ENCODE measurements at regions not wholly inside any gene's neighbourhood (a gene's known extent, or its start where the extent isn't known, plus 50 kb on each side); places are given as distances from the start of the nearest gene placed in this dataset.

- Histone ChIP-seq H3K36me3 (replicated peaks; ENCODE audit: control insufficient read depth, insufficient read depth, low read length) (no peaks in the 10 kb centered on the region), H3K27me3 (ENCODE audit: control insufficient read depth, insufficient read depth, low read length) (peaks cover 2% of the 10 kb centered on the region), H3K4me3 (ENCODE audit: insufficient read depth, low read depth, low read length) (no peak overlapping the region)
- peak; percentile 63 for DNase-seq
Observed at GRCh38 chrX:9339603-9340491, 125.0 kb upstream of the TBL1X start.

- Histone ChIP-seq H3K4me3 (ENCODE audit: insufficient read depth, low read depth, low read length) (no peak overlapping the region), H3K36me3 (replicated peaks; ENCODE audit: control insufficient read depth, insufficient read depth, low read length) (no peaks in the 10 kb centered on the region), H3K27me3 (ENCODE audit: control insufficient read depth, insufficient read depth, low read length) (peaks cover under 1% of the 10 kb centered on the region; the same call in 1 of the 2 replicates)
- DNase-seq = peak; percentile 59
Observed at GRCh38 chrX:9340598-9341290, 124.1 kb upstream of the TBL1X start.

DNA sequence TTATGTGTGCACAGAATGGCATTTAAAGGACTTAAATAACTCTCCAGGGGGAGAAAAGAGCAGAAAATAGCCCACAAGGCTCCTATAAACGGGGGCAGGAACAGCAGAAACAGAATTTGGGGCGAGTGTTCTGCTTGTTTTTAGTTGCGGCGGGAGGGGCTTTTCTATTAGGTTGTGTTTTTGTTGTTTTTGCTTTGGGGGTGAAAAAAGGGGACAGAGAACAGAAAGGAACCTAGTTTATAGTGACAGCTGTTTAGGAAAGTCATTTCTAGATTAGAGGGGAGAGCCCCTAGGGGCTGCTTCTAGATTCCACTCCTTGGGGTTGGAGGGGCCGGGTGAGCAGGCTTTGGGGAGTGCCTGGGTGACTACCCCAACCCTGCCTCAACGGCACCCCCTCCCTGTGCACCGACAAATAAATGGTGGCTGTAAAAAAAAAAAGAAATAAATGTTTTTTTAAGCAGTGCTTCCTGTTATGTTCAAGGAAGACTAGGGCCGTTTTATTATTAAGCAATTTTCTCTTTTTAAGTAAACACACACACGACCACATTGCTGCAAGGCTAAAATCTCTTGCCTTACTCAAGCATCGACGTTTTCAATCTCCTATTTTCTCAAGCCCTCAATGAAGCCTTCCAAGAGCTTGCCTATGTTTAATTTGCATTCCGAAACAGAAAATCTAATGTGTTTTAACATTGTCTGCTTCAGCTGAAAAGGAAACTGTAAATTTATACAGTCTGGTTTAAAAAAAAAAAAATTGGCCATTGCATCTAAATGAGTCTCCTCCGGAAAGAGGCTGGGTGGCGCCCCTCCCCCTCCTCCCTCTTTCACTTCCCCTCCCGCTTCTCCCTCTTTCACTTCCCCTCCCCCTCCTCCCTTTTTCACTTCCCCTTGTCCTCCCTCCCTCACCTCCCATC is 123.3 kb upstream of the TBL1X start:
- peak; percentile 43 for DNase-seq
- H3K27me3 ChIP-seq (ENCODE audit: control insufficient read depth, insufficient read depth, low read length) = no peaks in the 10 kb centered on the region; the same call in 1 of the 2 replicates
- H3K36me3 ChIP-seq (replicated peaks; ENCODE audit: control insufficient read depth, insufficient read depth, low read length) = no peaks in the 10 kb centered on the region
- no peak overlapping the region for H3K4me3 ChIP-seq (ENCODE audit: insufficient read depth, low read depth, low read length)

GRCh38 chrX:9342561-9343051 is 122.3 kb upstream of the TBL1X start:
- H3K27me3 ChIP-seq (ENCODE audit: control insufficient read depth, insufficient read depth, low read length) = no peaks in the 10 kb centered on the region; the same call in 1 of the 2 replicates
- H3K36me3 ChIP-seq (replicated peaks; ENCODE audit: control insufficient read depth, insufficient read depth, low read length) = no peaks in the 10 kb centered on the region
- H3K4me3 ChIP-seq (ENCODE audit: insufficient read depth, low read depth, low read length) = peak overlapping the region; percentile 53
- DNase-seq = peak; percentile 95

GRCh38 chrX:9343971-9344370 is 120.9 kb upstream of the TBL1X start:
- Histone ChIP-seq H3K27me3 (ENCODE audit: control insufficient read depth, insufficient read depth, low read length) (no peaks in the 10 kb centered on the region; the same call in 1 of the 2 replicates), H3K4me3 (ENCODE audit: insufficient read depth, low read depth, low read length) (no peak overlapping the region), H3K36me3 (replicated peaks; ENCODE audit: control insufficient read depth, insufficient read depth, low read length) (no peaks in the 10 kb centered on the region)
- DNase-seq = no peak

- DNase-seq = no peak
- no peaks in the 10 kb centered on the region for H3K36me3 ChIP-seq (replicated peaks; ENCODE audit: control insufficient read depth, insufficient read depth, low read length)
- no peak overlapping the region for H3K4me3 ChIP-seq (ENCODE audit: insufficient read depth, low read depth, low read length)
- H3K27me3 ChIP-seq (ENCODE audit: control insufficient read depth, insufficient read depth, low read length) = no peaks in the 10 kb centered on the region; the same call in 1 of the 2 replicates
Observed at GRCh38 chrX:9345957-9346356, 118.9 kb upstream of the TBL1X start.

DNA sequence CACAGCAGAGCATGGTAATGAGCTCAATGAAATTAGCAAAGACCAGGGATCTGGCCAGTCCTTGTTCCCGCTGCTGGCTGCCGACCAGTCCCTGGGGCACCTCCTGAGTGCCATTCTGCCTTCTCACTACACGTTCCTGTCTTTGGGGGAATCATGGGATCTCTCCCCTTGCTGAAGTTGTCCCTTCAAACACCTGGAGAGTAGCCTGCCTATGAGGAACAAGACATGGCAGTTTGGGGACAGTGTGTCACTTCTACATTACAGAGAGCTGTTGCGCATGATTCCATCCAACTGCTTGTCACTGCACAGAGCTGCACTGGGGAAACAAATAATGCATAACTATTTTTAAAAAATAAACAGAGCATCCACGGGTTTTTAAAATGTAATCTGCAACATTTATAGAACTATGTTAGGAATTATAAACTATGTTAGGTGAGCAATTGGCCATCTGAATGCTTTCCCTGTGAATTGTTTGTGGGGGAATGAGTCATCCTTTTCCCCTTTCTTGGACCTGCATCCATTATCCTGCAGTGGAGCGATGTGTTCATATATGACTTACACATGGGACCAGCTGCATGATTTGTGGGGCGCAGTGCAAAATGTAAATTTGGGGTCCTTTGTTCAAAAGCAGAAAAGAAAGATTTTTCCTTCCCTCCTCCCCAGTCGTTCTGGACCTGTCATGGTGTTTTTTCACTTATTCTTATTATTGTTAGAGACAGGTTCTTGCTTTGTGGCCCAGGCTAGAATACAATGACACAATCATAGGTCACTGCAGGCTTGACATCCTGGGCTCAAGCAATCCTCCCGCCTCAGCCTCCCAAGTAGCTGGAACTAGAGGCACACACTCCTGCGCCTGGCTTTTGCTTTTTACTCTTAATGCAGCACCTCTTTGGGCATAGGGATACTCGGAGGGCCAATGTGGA is 115.0 kb upstream of the TBL1X start:
- H3K36me3 ChIP-seq (replicated peaks; ENCODE audit: control insufficient read depth, insufficient read depth, low read length) = no peaks in the 10 kb centered on the region
- no peak for DNase-seq
- H3K27me3 ChIP-seq (ENCODE audit: control insufficient read depth, insufficient read depth, low read length) = no peaks in the 10 kb centered on the region
- no peak overlapping the region for H3K4me3 ChIP-seq (ENCODE audit: insufficient read depth, low read depth, low read length)

DNA sequence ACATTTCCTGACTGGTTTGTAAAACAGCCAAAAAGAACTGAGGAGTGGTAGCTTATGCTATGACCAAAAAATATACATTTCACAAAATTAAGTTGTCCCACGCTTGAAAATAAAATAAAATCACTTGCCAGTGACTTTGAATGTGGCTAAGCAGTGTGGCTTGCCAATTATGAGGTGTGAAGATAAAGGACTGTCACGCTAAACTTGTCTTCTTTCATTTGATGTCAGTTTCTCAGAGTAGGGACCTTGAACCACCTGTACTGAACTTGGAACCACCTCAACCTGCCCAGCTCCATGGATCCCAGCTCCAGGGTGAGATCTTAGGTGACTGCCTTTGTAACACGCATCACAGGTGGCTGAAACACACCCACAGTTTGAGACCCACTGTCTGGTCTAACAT is 113.7 kb upstream of the TBL1X start:
- Histone ChIP-seq H3K4me3 (ENCODE audit: insufficient read depth, low read depth, low read length) (no peak overlapping the region), H3K36me3 (replicated peaks; ENCODE audit: control insufficient read depth, insufficient read depth, low read length) (no peaks in the 10 kb centered on the region), H3K27me3 (ENCODE audit: control insufficient read depth, insufficient read depth, low read length) (no peaks in the 10 kb centered on the region)
- DNase-seq = no peak

DNA sequence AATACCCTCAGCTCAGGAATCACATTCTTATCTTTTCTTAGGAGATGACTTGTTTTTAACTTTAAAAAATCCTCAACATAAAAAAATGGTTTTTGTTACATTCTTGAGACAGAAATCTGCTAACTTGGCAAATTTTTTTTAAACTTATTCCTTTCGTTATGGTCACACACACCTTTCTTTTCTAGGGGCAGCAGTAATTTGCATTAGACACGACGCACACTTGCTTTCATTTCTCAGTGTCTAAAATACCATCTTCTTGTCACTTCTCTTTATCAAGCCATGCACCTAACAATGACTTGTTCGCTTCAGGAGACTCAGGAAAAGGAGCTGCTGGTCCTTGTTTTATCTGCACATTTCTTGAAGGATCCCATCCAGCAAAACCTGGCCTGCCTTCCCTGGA is 112.6 kb upstream of the TBL1X start:
- no peak for DNase-seq
- Histone ChIP-seq H3K27me3 (ENCODE audit: control insufficient read depth, insufficient read depth, low read length) (no peaks in the 10 kb centered on the region), H3K4me3 (ENCODE audit: insufficient read depth, low read depth, low read length) (no peak overlapping the region), H3K36me3 (replicated peaks; ENCODE audit: control insufficient read depth, insufficient read depth, low read length) (no peaks in the 10 kb centered on the region)

GRCh38 chrX:9352694-9353411 is 112.0 kb upstream of the TBL1X start:
- no peaks in the 10 kb centered on the region for H3K36me3 ChIP-seq (replicated peaks; ENCODE audit: control insufficient read depth, insufficient read depth, low read length)
- H3K27me3 ChIP-seq (ENCODE audit: control insufficient read depth, insufficient read depth, low read length) = no peaks in the 10 kb centered on the region
- no peak for DNase-seq
- H3K4me3 ChIP-seq (ENCODE audit: insufficient read depth, low read depth, low read length) = no peak overlapping the region

DNA sequence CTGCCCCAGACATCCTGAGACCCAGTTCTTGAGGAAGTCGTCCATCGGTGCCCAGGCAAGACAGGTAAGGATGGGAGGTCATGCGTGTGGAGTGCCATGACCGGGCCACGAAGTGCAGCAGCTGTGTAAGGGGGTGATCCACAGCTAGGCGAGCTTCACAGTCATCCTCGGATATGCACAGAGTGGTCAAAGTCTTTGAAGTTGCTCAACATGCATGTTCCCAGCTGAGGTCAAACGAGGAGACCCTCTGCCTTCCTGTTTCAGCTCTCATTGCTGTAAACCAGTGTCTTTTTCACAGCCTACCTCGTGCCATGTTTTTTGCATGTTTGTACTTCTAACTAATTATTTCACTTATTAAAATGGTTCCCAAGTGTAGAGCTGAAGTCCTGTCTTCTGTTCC is 109.9 kb upstream of the TBL1X start:
- H3K36me3 ChIP-seq (replicated peaks; ENCODE audit: control insufficient read depth, insufficient read depth, low read length) = no peaks in the 10 kb centered on the region
- no peaks in the 10 kb centered on the region for H3K27me3 ChIP-seq (ENCODE audit: control insufficient read depth, insufficient read depth, low read length)
- no peak for DNase-seq
- no peak overlapping the region for H3K4me3 ChIP-seq (ENCODE audit: insufficient read depth, low read depth, low read length)

- no peaks in the 10 kb centered on the region for H3K36me3 ChIP-seq (replicated peaks; ENCODE audit: control insufficient read depth, insufficient read depth, low read length)
- DNase-seq = no peak
Observed at GRCh38 chrX:9355739-9356138, 109.1 kb upstream of the TBL1X start.

DNA sequence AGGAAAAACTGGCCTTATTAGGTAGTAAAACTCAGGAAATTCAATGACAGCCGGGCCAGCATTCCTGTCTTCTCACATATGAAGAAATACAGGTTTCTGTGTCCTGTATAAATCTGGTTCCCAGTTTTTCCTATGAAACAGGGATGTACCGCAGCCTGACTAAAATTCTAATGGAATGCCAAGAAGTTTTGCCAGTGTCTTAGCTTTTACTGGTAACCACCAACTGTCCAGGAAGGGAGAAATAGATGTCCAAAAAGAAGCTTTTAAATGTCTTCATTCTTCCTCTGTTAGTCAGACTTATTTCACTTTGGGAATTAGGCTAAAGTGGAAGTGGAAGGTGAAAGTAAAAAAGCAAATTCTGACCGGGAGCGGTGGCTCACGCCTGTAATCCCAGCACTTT is 108.0 kb upstream of the TBL1X start:
- Histone ChIP-seq H3K4me3 (ENCODE audit: insufficient read depth, low read depth, low read length) (no peak overlapping the region), H3K27me3 (ENCODE audit: control insufficient read depth, insufficient read depth, low read length) (no peaks in the 10 kb centered on the region), H3K36me3 (replicated peaks; ENCODE audit: control insufficient read depth, insufficient read depth, low read length) (no peaks in the 10 kb centered on the region)
- no peak for DNase-seq

More at GRCh38 chrX:9355739-9356138, 109.1 kb upstream of the TBL1X start:
- Histone ChIP-seq H3K27me3 (ENCODE audit: control insufficient read depth, insufficient read depth, low read length) (no peaks in the 10 kb centered on the region), H3K4me3 (ENCODE audit: insufficient read depth, low read depth, low read length) (no peak overlapping the region)

All from H7 (cell line).